HG03280 (cell line): ENCODE measurements at regions not wholly inside any gene's neighbourhood (a gene's known extent, or its start where the extent isn't known, plus 50 kb on each side); places are given as distances from the start of the nearest gene placed in this dataset.

Source experiments
- ATAC-seq: cut with Tn5 transposase; IDR thresholded peaks from one replicate; pipeline ENCODE4 v1.9.1; 2021; ENCODE audit warnings: mild to moderate bottlenecking, moderate library complexity; ENCODE audit not compliant: unreplicated experiment

- ATAC-seq: no peak
Measured at GRCh38 chr2:213202011-213202410, 50.6 kb upstream of the IKZF2 start.

GRCh38 chr2:213205944-213206343 lies 54.5 kb upstream of the IKZF2 start:
- no peak for ATAC-seq

- ATAC-seq: no peak
Measured at GRCh38 chr2:213213186-213213585, 61.8 kb upstream of the IKZF2 start.

GRCh38 chr2:213214209-213214608 lies 62.8 kb upstream of the IKZF2 start:
- ATAC-seq: no peak

DNA sequence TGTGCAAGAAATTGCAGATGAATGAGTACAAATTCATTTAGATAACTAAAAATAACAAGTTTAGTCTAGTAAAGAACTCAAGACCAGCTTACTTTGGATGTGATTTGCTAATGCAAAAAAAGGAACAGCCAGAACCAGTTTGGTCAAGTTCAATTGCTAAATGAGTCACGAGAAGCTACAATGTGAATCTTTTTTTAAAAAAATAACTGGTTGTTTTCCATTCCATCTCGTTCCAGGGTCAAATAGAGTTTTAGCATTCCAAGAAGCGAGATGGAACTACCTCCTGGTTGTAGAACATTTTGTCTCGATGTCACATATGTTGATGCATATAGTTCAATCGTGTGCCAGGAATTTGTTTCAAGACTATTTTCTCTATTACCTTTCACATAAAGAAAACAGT lies 65.0 kb upstream of the IKZF2 start:
- no peak for ATAC-seq

- ATAC-seq: no peak
Measured at GRCh38 chr2:213219816-213220215, 64.4 kb upstream of the SPAG16 start.

DNA sequence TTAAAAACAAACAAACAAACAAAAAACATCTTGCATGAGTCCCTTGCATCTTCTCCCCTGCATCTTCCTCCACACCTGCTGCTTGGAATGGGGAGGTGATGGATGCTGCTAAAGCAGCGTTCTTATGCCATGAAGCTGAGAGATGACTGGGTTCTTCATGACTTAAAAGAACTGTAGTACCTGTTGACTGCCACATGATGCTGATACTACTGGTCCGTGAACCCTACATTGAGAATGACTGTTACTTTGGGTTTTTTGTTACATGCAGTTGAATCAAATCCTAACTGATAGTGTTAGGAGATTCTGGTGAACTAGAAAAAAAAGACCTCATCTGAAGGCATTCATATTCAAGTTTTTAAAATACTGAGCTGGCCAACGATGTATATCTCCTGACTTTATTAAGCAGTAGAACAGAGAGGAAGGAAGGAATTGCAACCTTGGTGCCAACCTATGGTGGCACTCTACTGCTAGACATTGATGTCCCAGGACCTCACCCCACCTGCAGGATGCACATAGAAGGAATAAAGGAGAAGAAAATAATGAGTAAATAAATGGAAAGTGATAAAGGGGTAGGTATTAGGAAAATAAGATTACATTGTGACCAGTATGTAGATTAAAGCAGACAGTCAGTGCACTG lies 63.2 kb upstream of the SPAG16 start:
- no peak for ATAC-seq

- ATAC-seq: no peak
Measured at GRCh38 chr2:213221957-213222356, 62.3 kb upstream of the SPAG16 start.

GRCh38 chr2:213224366-213224765 lies 59.9 kb upstream of the SPAG16 start:
- no peak for ATAC-seq

- ATAC-seq: no peak
Measured at GRCh38 chr2:213225866-213226265, 58.4 kb upstream of the SPAG16 start.

GRCh38 chr2:213227458-213227857 lies 56.8 kb upstream of the SPAG16 start:
- peak; percentile 85 for ATAC-seq

- no peak for ATAC-seq
Measured at GRCh38 chr2:213228638-213229037, 55.6 kb upstream of the SPAG16 start.

GRCh38 chr2:213229814-213230213 lies 54.5 kb upstream of the SPAG16 start:
- ATAC-seq: no peak

DNA sequence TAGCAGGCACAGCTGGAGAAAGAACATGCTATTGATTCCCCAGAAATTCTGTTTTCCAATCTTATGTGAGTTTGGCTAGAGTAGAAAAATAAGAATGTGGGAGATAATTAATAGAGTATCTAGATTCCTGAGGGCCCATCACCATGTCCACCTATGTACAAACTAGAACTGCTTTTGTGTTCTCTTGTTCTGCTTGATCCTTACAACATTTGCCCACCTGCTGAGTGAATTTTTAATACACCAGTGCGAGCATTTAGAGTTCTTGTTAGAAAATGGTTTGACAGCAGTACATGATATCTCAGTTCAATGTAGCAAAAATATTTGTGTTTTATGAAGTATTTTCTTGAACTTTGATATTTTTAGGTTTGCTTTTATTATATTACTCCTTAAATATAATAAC lies 52.3 kb upstream of the SPAG16 start:
- ATAC-seq: no peak

DNA sequence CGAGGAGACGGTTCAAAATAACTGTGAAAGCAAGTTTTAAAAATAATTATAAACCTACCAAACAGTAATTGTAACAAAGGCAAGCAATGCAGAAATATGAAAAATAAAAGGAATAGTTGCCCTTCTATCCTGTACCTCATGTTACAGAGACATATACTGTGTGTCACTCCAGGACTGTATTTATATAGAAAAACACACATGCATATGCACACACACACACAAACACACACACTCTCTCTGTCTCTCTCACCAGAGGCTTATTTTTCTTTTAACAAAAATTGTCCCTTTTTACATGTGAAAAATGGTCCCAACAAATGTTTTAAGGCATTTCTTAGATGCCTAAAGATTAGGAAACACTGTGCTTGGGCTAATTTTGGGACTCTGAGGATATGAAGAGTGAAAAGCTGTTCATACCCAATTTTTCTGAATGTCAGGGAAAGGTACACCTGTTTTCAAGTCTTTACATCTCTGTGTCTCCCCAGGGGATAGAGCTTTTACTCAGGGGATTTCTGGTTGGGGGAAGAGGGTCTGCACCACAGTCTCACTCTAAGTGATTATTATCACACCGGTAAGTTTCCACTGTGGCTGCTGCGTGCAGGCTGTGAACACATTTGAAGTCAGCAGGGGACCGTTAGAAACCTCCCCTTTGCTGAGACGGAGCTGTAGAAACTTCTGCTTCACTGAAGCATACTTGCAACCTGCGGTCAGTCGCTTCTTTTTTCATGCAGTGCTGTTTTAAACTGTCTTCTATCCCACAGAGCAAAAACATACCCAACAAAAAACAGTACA lies 51.4 kb upstream of the SPAG16 start:
- peak; percentile 93 for ATAC-seq

DNA sequence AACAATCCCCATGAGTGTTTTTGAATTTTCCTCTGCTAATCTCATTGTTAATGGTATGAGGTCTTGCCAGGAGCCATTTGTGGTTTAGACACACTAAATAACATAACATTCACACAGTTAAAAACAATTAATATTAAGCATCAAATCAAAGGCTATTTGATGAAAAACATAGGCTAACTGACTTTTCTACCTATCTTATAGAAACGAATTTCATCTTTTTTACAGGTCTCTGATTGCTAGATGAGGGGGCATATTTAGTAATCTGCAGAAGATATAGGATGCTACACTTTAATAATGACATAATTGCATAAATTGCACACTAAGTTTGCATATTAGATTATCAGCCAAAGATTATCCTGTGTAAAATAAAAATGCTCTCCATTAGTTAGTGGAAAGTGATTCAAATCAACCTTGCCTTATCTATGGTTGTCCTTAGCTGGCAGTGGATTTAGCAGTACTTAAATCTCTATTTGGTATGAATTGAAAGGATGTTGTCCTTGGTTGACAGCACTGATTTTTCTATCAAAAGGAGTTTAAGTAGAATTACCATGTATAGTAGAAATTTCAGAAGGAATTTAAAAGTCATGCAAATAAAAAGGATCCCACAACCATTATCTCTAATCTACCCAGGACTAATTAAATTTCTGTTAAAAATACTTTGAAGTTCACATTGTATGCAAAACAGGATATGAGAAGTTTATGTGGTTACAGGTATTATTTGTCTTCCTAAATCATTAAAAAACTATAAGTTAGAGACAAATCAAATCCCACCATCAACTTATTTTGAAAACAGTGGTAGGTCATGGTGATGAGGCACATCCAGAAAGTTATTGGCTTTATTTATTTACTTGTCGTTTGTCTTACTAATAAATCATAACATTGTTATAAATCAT lies 50.6 kb upstream of the SPAG16 start:
- no peak for ATAC-seq
